ENCODE measurements at regions not wholly inside any gene's neighbourhood (a gene's known extent, or its start where the extent isn't known, plus 50 kb on each side); places are given as distances from the start of the nearest gene placed in this dataset.

GRCh38 chr13:64051278-64051677 is 2635.6 kb upstream of the PCDH20 start:
- intact Hi-C loops (cut with DNase I), result no loop called here
- no peak for TF ChIP-seq CTCF (IDR thresholded peaks at IDR 0.05)
- Histone ChIP-seq H3K36me3 (no peaks in the 10 kb centered on the region), H3K27ac (no peak overlapping the region), H3K27me3 (no peaks in the 10 kb centered on the region), H3K9me3 (no peaks in the 10 kb centered on the region), H3K4me1 (no peaks in the 10 kb centered on the region), H3K4me3 (no peak overlapping the region)
- FAIRE-seq (no peak), ATAC-seq (no peak), DNase-seq (no peak)

GRCh38 chr13:64041296-64041695 is 2625.6 kb upstream of the PCDH20 start:
- no peak for TF ChIP-seq CTCF (IDR thresholded peaks at IDR 0.05)
- no peaks in the 10 kb centered on the region for H3K36me3 ChIP-seq
- no peaks in the 10 kb centered on the region for H3K27me3 ChIP-seq
- no peak for FAIRE-seq
- intact Hi-C loops (cut with DNase I), result no loop called here
- no peak for ATAC-seq
- H3K4me1 ChIP-seq, result no peaks in the 10 kb centered on the region
- 53 to 74% methylated on average over 2 of the region's 2 CpGs for WGBS, 2 donors
- H3K4me3 ChIP-seq, result no peak overlapping the region
- H3K9me3 ChIP-seq, result no peaks in the 10 kb centered on the region
- no peak overlapping the region for H3K27ac ChIP-seq
- DNase-seq, result no peak

DNA sequence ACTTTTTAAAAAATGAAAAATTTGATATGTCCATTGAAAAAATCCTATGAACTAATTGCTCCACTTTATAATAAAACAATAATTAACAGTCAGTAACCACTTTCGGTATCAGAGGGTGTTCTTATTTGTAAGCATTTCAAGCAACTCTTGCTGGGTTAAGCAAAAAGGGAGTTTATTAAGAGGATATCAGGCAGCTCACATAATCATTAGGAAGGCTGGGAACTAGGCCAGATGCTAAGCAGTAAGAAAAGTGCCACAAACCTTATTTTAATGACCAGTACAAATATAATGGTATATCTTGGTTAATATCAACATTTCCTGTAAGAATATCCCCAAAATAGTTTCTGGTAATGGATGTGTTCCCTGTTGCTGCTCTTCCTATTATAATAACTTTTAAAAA is 2618.3 kb upstream of the PCDH20 start:
- TF ChIP-seq CTCF (IDR thresholded peaks at IDR 0.05), result no peak
- WGBS, 2 donors, result 16 to 43% methylated on average over 1 of the region's 1 CpG
- H3K27me3 ChIP-seq, result no peaks in the 10 kb centered on the region
- H3K27ac ChIP-seq, result no peak overlapping the region
- H3K4me1 ChIP-seq, result no peaks in the 10 kb centered on the region
- no peak overlapping the region for H3K4me3 ChIP-seq
- H3K9me3 ChIP-seq, result no peaks in the 10 kb centered on the region
- no peak for ATAC-seq
- FAIRE-seq, result no peak
- no peak for DNase-seq
- intact Hi-C loops (cut with DNase I), result no loop called here
- H3K36me3 ChIP-seq, result no peaks in the 10 kb centered on the region

DNA sequence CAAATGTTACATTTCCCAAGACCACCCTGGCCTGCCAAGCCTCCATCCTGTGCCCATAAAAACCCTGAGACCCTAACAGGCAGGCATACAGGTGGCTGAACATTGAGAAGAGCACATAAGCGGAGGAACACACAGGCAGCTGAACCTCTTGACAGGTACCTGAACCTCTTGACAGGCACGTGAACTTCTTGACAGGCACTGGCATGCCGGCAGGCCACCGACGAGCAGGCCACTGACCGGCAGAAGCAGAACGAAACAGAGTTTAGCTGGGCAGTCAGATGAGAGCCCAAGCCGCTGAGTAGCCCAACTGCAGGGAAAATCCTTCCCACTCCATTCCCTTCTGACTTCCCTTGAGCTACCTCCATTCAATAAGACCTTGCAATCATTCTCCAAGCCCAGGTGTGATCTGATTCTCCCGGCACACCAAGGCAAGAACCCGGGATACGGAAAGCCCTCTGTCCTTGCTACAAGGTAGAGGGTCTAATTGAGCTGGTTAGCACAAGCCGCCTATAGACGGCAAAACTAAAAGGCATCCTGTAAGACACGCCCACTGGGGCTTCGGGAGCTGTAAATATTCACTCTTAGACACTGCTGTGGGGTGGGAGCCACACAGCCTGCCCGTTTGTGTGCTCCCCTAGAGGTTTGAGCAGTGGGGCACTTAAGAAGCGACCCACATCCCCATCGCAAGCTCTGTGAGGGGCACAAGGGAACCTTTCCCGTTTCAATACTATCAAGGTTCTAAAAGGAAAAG is 2613.9 kb upstream of the PCDH20 start:
- H3K4me3 ChIP-seq, result no peak overlapping the region
- intact Hi-C loops (cut with DNase I), result no loop called here
- 66 to 74% methylated on average over 19 of the region's 19 CpGs for WGBS, 2 donors
- ATAC-seq (no peak), DNase-seq (peak in 1 of 6 donors; percentile 10), FAIRE-seq (no peak)
- TF ChIP-seq CTCF (IDR thresholded peaks at IDR 0.05), result no peak
- no peaks in the 10 kb centered on the region for H3K9me3 ChIP-seq
- no peaks in the 10 kb centered on the region for H3K36me3 ChIP-seq
- no peaks in the 10 kb centered on the region for H3K27me3 ChIP-seq
- H3K4me1 ChIP-seq, result no peaks in the 10 kb centered on the region
- H3K27ac ChIP-seq, result no peak overlapping the region

GRCh38 chr13:64028551-64028950 is 2612.9 kb upstream of the PCDH20 start:
- ATAC-seq, result no peak
- intact Hi-C loops (cut with DNase I), result no loop called here
- H3K4me3 ChIP-seq, result no peak overlapping the region
- no peaks in the 10 kb centered on the region for H3K36me3 ChIP-seq
- H3K27me3 ChIP-seq, result no peaks in the 10 kb centered on the region
- no peak for DNase-seq
- TF ChIP-seq CTCF (IDR thresholded peaks at IDR 0.05), result no peak
- H3K4me1 ChIP-seq, result no peaks in the 10 kb centered on the region
- no peak overlapping the region for H3K27ac ChIP-seq
- no peaks in the 10 kb centered on the region for H3K9me3 ChIP-seq
- no peak for FAIRE-seq

All from pancreas (tissue), 10 donors.